Left cardiac atrium (tissue), 4 donors: ENCODE measurements at regions not wholly inside any gene's neighbourhood (a gene's known extent, or its start where the extent isn't known, plus 50 kb on each side); places are given as distances from the start of the nearest gene placed in this dataset.
"Not testable (repeated sequence)": the region's sequence is repeated elsewhere in the genome, so short reads cannot be mapped to it uniquely, and the experiment has no call there.

Source experiments
- ATAC-seq, 2 donors: fragments of 200-7000 bp; cut with Tn5 transposase; one replicate each; pipeline ENCODE4 v1.9.1; 2020; ENCODE audit warnings: mild to moderate bottlenecking in 2 of 2, moderate library complexity in 2 of 2
- DNase-seq: peaks from one replicate; pipeline ENCODE4 v3.0.0-alpha.2; 2020
- intact Hi-C, 2 donors: fragments of 100-400 bp; cut with DNase I; formaldehyde crosslinking; loops; one replicate each; pipeline versions ENCODE4 v1.14.1 to v1.15.1; 2022 to 2023
- donor health status: DM: no; HTN: yes; CAD: no.
- donor health status: DM: no; HTN: yes; CAD: no; lungs with severe emphysema.
- donor health status: DM: yes; HTN: yes; CAD: no.
- donor health status: Dilated cardiomyopathy.

DNA sequence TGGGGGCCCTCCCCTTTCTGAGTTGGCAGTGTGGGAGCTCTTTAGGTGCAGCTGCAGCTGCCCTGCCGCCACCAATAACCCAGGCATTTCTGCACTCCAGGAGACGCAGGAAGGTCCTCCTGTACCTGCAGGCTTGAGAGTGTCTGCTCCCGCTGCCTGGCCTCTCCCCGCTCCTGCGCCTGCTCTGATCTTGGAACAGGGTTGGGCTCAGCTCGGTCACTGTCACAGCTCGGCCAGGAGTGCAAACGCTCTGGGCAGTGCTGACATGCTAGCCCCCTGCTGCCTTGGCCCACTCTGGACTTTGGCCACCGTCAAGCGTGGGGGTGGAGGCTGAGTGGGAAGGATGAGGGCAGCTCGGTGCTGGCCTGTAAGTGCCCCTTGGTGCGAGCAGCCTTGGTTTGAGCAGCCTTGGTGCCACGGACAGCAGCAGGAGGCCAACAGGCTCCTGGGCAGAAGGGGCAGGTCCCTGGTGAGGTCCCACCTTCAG is 738.1 kb upstream of the GJE1 start:
- DNase-seq (no peak), ATAC-seq (no peak)
- intact Hi-C loops: no loop called here

DNA sequence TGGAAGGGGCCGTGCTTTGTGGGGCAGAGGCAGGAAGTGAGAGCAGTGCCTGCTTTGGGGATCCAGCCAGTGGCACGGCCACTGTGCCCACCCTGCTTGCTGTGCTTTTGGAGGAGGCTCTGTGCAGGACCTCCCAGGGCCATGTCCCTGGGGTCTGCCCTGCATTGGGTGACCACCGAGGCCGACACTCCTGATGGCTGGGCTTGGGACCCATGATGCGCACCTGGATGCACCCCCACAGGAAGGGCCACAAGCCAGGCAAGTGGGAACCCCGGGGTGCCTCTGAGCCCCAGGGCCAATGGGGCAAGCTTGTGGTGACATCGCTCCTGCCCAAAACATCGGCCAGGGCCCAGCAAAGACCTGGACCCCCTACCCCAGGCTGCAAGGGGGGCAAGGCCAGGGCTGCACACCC is 738.6 kb upstream of the GJE1 start:
- DNase-seq (no peak), ATAC-seq (no peak)
- intact Hi-C loops: no loop called here

DNA sequence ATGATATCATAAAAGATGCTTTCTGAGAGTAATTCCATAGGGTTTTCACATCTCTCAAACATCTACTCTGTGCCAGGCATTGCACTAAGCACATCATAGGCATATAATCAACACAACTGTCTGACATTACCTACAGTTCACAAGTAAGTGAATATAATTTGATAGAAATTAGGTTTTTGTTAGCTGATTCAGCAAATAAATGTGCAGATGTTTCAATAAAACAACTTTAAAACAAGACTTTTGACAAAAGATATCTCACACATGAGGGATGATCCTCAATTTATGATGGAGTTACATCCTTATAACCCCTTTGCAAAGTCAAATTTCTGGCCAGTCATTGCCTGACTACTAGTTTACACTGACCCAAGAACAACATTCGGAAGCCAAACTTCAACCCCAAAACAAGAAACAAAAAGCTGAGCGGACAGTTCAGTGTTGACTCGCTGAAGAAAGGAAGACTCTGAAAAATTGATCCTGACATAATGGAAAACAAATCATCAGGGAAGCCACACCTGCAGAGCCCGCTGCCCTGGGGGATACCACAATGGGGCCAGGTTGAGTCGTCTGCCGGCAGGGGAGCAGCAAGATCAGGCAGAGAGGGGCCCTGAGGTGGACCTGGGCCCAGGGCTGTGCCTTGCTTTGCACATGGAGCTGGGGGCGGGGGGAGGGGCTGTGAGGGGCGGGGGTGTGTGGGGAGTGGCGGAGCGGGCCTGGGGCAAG is 739.2 kb upstream of the GJE1 start:
- ATAC-seq: no peak
- DNase-seq: no peak
- intact Hi-C loops: no loop called here

DNA sequence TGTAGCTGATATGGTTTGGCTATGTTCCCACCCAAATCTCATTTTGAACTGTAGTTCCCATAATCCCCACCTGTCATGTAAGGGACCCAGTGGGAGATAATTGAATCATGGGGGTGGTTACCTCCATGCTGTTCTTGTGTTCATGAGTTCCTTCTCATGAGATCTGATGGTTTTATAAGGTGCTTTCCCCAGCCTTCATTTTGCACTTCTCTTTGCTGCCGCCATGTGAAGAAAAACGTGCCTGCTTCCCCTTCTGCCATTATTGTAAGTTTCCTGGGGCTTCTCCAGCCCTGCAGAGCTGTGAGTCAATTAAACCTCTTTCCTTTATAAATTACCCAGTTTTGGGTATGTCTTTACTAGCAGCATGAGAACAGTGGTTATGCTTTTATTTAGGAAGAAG is 741.6 kb upstream of the GJE1 start:
- intact Hi-C loops, DNase-seq, ATAC-seq: not testable (repeated sequence)

DNA sequence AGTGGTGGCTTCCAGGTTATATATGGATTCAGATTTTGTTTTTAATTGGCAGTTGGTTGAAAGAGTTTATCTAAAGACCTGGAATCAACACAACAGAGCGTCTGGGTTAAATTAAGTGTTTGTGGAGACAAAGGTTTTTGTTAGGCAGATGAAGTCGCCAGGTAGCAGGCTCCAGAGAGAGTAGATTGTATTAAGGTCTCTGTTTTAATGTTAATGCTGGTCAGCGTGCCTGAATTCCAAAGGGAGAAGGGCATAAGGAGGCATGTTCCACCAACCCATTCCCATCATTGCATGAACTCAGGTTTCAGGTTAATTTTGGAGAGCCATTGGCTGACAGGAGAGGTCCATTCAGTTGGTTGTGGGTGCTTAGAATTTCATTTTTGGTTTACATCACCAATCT is 744.1 kb upstream of the GJE1 start:
- ATAC-seq: no peak
- no peak for DNase-seq
- intact Hi-C loops: no loop called here

DNA sequence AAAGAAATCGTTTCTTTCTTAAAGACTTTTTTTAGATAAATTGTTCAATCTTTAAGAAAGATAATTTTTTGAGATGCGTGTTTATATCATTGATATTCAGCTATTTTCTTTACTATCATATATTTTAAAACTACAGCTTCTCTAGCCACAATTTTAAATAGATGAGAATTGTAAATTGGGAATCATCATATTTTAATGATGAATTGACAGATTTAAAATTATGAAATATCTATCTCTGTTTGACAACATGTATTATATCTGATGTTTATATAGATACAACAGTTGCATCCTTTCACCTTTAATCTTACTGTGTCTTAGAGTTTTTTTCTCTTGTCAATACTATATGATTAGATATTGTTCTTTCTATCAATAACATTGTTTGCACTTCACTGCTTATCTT is 762.3 kb upstream of the GJE1 start:
- intact Hi-C loops: no loop called here
- no peak for ATAC-seq

DNA sequence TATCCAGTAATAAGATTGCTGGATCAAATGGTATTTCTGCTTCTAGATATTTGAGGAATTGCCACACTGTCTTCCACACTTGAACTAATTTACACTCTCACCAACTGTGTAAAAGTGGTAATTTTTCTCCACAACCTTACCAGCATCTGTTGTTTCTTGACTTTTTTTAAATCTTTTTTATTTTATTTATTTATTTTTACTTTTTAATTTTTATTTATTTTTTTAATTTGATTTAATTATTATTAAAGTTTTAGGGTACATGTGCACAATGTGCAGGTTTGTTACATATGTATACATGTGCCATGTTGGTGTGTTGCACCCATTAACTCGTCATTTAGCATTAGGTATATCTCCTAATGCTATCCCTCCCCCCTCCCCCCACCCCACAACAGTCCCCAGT is 765.9 kb upstream of the GJE1 start:
- DNase-seq, intact Hi-C loops, ATAC-seq: not testable (repeated sequence)

More for the DNA sequence above, 762.3 kb upstream of the GJE1 start:
- DNase-seq: no peak

DNA sequence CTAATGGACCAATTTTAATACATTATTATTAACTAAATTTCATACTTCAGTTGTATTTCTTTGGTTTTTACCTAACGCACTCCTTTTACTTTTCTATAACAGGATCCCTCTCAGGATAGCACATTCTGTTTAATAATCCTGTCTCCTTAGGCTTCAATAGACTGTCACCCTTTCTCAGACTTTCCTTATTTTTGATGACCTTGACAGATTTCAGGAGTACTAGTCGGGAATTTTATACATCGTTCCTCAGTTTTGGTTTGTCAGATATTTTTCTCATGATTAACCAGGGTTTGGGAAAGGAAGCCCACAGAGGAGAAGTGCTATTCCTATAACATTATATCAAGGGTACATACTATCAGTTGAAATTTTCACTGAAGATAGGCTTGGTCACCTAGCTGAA is 768.0 kb upstream of the GJE1 start:
- intact Hi-C loops: loop anchor here in 1 of 2 donors (5.0 kb wide), 1 partner anchor 38 kb away; no protein-coding TSS in a partner anchor
- no peak for ATAC-seq
- no peak for DNase-seq

DNA sequence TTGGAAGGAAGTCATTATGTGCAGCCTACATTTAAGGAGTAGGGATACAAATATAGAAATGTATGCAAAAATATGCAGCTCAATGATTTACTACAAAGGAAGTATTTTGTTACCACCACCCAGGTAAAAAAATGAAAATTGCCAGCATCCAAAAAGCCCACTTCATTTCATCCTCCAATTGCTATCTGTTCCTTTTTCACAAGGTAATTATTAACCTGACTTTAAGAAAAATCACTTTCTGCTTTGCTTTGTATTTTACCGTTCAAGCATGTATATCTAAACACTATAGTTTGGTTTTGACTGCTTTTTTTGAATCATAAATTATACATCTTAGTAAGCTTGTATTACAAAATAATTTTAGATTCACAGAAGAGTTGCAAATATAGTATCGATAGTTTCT is 768.5 kb upstream of the GJE1 start:
- DNase-seq: no peak
- intact Hi-C loops: loop anchor here in 1 of 2 donors (5.0 kb wide), 1 partner anchor 38 kb away; no protein-coding TSS in a partner anchor
- no peak for ATAC-seq

DNA sequence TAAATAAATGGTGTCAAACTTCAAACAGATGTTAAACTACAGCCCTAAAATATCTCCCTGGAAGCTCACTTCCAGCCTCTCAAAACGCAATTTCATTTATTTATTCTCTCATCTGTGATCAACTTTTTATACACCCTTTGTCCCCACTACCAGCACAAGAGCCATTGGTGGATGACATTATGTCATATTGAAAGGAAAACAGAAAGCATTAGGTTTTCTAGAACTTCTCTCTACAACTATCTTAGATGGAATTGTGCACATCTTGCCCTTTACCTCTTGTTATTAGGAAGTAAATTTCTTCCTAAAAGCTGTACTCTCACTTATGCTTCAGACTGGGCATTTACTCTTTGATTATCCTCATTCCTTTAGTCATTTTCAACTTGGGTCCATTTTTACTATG is 771.2 kb upstream of the GJE1 start:
- DNase-seq (no peak), ATAC-seq (no peak)
- intact Hi-C loops: loop anchor here in 1 of 2 donors (5.0 kb wide), 1 partner anchor 41 kb away; no protein-coding TSS in a partner anchor

DNA sequence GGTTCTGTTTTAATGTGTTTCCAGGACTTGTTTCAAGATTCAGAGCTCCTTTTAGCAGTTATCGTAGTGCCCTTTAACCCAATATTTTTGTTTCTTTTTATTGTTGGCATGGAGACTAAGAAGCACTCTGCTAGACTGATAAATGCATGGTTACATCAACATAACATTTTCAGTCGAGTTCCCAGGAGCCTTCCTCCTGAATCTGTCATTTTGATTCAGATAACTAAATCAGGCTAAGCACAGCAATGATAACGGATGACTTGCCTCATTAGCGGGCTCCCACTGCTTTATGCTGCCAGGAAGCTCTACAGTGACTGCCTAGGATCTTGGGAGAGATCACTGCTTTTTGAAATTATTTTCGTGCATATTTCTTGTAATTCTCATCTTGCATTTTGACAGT is 772.8 kb upstream of the GJE1 start:
- intact Hi-C loops: loop anchor here in 1 of 2 donors (5.0 kb wide), 1 partner anchor 42 kb away; no protein-coding TSS in a partner anchor
- ATAC-seq: peak; percentile 71 to 100

DNA sequence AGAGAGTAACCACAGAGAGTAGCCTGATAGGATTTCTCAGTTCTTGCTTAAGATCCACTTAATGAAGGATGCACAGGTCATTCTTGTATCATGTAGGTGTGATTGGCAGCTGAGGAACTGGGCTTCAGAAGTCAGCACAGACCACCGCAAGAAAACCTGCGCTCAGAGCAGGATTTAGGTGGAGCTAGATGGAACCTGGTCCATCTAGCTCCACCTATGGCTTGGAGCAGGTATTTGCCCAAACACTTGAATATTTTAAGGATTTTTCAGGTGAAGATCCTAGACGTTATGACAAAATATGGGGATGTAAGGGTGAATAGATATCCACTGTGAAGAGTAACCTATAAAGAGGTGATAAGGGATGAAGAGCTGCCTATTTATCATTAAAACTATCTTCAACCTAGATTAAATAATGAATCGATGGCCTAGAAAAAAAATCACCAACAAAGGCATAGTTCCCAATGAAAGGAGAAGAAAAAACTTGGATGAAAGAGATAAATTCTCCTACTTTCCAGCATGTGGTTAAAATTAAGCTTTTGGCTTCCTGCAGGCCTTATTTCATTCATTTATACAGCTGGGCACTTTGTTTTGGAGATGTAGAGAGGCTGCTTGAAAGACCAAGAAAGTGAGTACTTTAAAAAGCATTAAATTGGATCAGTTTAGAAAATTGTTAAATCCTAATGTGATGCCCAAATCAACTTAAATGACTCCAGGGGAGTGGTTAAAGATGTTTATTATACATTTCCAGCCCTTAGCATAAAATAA is 778.4 kb upstream of the GJE1 start:
- DNase-seq (no peak), ATAC-seq (no peak)
- intact Hi-C loops: no loop called here

More for the DNA sequence above, 772.8 kb upstream of the GJE1 start:
- DNase-seq: peak; percentile 26

DNA sequence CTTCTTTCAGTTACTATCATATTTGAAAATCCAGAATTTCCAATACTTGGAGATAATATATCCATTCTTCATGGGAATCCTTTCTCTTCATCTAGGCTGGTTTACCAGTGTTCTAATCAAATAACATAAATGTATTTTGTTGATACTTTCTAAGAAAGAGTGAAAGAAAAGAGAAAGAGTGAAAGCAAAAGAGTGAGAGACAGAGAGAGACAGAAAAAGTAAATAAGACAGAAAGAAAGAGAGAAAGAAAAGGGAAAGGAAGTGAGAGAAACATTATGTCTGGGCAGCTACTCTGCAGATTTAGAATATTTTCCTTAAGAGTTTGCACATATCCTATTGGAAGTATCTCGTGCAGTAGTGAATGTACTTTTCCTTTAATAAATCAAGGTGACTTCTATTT is 781.0 kb upstream of the GJE1 start:
- ATAC-seq (no peak), DNase-seq (no peak)
- intact Hi-C loops: no loop called here

DNA sequence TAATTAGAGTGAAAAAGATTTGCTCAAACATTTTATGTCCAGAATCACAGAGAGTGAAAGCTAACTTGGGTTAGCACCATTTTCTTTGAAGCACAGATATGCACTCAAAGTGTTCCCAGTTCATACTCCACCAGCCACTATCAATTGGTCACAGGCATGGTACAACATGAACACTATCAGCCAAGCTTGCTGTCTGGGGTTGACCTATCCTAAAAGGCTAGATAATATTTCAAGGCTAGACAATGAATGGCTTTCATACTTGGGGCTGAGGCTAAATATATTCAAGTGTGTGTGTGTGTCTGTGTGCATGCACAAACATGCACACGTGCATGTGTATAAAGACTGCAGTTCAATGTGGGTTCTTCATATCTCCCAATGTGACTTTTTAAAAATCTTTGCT is 783.0 kb upstream of the GJE1 start:
- intact Hi-C loops: no loop called here
- ATAC-seq (no peak), DNase-seq (no peak)

DNA sequence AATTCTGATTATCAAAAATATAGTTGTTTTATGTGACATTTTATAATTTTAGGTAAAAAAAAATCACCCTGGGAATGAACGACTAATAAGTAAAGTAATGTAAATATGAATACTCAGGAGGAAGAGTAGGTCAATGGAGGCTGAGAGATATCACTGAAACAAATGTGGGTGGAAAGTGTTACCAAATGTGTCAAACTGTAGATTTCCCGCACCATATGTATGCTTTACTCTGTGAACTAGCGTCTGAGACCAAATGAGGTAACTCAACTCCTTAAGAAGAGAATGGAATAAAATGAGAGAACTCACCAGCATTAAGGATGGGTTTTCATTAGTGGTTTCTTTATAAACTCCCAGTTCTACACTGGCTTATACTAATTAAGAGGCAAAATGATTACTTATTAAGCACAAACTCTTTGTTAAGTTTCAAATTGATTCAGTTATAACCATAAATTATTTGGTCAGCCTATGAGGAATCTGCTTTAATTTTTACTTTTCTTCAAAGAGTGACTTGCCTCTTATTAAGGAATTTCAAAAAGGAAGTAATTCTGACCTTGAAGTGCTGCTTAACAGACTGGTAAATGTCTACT is 784.7 kb upstream of the GJE1 start:
- ATAC-seq: no peak

DNA sequence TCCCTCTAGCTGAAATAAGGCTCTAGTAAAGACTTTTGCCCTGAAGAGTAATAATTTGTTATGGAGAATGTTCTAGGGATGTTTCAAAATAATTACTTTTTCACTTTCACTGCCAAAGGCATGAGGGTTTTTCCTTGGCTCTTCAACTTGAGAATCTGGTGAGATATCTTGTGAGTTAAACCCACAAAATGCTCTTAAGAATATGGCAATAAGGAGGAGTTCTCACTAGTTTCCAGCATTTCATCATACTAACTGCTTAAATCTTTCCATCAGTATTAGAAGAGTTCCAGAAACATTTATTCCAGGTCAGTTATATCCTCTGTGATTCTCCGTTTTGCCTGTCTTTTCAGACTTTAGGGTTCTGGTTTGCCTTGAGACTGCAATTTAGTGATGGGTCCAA is 785.6 kb upstream of the GJE1 start:
- intact Hi-C loops: no loop called here
- ATAC-seq (no peak), DNase-seq (no peak)

More for the DNA sequence above, 784.7 kb upstream of the GJE1 start:
- no peak for DNase-seq
- intact Hi-C loops: no loop called here

DNA sequence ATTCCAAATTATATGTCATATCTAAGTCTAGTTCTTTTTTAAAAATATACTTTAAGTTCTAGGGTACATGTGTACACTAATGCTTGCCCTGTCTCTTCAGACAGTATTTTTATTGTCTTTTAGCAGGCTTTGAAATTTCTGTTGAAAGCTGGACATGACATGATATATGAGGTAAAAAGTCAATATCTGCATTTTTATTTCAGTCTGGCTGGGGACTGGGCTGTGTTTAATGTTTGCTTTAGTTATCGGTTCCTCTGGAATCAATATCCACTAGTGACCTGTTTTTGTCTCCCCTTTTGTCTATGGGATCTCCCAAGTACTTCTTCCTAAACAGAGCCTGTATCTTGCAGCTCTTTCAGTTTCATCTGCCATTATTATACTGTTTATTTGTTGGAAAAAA is 786.2 kb upstream of the GJE1 start:
- ATAC-seq (no peak), DNase-seq (no peak)
- intact Hi-C loops: no loop called here

DNA sequence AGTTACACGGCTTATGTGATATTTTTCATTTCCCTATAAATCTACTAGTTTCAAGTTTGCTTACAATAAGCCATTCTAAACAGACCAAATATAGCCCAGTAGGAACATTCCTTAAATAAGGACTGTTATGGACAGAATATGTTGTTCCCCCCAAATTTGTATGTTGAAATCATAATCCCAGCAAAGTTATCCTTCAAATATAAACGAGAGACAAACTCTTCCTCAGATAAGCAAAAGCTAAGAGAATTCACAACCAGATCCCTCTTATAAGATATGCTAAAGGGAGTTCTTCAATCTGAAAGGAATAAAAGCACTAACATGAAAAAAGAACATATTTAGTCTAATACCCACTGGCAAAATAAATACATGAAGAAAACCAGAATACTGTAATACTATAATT is 795.5 kb upstream of the GJE1 start:
- intact Hi-C loops: no loop called here
- ATAC-seq (no peak), DNase-seq (no peak)

DNA sequence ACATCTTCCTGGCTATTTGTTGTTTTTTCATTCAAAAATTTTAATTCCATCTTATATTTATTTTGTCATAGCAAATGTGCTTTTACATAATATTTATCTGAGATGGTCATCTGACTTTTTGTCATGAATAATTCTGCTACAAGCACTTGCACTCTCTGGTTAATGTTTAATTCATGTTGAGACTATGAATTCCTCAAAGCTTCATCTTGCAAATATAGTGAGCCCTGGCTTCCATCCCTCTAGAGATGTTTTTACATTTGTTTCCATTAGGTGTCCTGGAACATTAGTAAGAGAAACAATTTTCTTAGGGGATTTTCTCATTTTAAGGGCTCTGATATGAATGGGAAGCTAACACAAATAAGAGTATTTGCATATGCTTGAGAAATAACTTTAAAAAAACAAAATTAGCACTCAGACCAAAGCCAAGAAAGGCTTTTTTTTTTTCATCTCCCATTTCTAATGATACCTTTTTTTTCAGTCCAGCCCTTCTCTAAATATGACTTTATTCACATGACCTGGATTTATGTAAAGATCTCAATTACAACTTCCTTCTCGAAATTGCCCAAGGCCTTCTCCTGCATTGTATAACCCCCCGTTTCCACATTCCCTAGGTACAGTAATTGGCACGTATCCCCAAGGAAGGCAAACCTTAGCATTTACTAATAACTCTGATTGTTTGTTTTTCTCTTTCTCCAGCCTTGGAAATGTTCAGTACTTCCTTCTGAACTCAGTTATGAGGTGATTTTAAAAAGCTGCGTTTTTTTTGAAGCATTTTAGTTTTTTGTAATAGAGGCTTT is 797.0 kb upstream of the GJE1 start:
- DNase-seq (no peak), ATAC-seq (no peak)
- intact Hi-C loops: no loop called here
